GM10266 (cell line): ENCODE measurements at regions not wholly inside any gene's neighbourhood (a gene's known extent, or its start where the extent isn't known, plus 50 kb on each side); places are given as distances from the start of the nearest gene placed in this dataset.

ENCODE experiments used
- DNase-seq: peaks from one replicate; pipeline ENCODE4 v3.0.0; 2012; ENCODE audit errors: extremely low spot score
- TF ChIP-seq, protein P1 (sequence below): IDR thresholded peaks from 2 replicates; pipeline ENCODE4 v1.5.1; 2012; ENCODE audit warnings: mild to moderate bottlenecking, low read depth; ENCODE audit not compliant: control insufficient read depth, insufficient read depth; ENCODE audit errors: missing control alignments

GRCh38 chr21:16873596-16873995, 639.2 kb upstream of the CXADR start:
- no peak for DNase-seq
- TF ChIP-seq, protein P1, sequence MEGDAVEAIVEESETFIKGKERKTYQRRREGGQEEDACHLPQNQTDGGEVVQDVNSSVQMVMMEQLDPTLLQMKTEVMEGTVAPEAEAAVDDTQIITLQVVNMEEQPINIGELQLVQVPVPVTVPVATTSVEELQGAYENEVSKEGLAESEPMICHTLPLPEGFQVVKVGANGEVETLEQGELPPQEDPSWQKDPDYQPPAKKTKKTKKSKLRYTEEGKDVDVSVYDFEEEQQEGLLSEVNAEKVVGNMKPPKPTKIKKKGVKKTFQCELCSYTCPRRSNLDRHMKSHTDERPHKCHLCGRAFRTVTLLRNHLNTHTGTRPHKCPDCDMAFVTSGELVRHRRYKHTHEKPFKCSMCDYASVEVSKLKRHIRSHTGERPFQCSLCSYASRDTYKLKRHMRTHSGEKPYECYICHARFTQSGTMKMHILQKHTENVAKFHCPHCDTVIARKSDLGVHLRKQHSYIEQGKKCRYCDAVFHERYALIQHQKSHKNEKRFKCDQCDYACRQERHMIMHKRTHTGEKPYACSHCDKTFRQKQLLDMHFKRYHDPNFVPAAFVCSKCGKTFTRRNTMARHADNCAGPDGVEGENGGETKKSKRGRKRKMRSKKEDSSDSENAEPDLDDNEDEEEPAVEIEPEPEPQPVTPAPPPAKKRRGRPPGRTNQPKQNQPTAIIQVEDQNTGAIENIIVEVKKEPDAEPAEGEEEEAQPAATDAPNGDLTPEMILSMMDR, result no peak

- no peak for DNase-seq
- TF ChIP-seq, protein P1, result no peak
These were observed 633.4 kb upstream of the CXADR start for GRCh38 chr21:16879479-16879878.

GRCh38 chr21:16891821-16892220, 621.0 kb upstream of the CXADR start:
- DNase-seq, result no peak
- TF ChIP-seq, protein P1, result no peak

DNA sequence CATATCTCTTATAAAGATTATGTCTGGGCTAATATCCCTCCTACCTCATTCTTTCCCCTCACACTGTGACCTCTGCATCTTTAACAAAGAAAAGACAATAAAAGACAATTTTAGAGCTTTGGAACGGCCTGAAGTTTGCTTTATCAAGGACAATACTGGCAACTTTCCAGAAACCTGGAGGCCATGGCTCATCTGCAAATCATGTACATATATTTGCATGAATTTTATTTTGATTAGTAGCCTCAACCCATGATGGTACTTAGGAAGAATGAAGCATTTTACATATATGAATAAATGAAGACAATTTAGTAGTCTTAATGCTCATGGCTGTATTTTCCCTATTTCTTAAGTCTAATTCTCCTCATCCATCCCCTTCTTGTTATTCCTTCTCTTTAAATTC, 612.2 kb upstream of the CXADR start:
- TF ChIP-seq, protein P1, result no peak
- DNase-seq, result no peak

DNA sequence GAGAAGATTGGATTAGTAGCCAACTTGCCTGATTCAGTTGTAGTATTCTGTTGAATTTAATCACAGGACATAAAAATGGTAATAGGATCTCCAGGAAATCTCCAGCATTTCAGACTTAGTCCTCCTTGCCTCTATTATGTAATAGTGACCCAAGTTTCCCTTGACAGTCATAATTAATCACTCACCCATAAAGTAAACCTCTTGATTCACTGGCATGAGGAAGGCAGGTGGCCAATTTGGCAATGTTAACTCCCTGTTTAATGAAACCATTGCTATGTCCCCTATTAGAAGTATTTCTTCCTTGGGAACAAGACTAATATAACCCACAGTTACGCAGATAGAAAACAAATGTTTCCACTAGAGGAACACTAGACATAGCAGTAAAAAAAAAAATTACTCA, 604.8 kb upstream of the CXADR start:
- TF ChIP-seq, protein P1, result no peak
- DNase-seq, result no peak

DNA sequence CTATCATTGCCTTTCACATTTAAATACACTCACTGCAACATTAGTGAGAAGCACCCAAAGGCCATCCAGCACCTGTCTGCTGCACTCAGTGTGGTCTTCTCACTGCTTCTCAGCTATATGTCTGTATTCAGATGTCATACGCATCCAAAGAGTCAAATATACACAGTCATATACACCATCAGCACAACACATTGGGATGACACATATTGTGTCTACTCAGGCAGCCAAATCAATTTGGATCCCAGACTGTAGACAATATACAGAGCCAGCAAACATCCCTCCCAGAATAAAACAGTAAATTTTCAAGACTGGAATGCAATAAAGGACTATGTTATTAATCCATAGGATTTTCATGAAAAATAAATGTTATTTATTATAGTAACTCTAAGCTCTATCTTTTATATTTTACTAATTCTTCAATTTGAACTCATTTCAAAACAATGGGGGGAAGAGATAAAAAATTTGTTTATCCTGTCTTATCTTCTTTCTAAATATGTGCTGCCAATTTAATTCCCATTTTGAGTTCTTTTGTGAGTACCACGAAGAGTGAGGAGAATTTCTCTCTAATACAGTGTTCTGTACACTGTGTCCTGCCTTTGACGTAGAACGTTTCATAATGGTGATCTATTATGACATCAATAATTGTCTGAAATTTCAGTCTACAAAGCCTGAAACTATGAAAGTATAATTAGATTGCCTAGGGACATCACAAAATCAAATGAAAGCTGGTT, 602.2 kb upstream of the CXADR start:
- DNase-seq, result no peak
- TF ChIP-seq, protein P1, result no peak

DNA sequence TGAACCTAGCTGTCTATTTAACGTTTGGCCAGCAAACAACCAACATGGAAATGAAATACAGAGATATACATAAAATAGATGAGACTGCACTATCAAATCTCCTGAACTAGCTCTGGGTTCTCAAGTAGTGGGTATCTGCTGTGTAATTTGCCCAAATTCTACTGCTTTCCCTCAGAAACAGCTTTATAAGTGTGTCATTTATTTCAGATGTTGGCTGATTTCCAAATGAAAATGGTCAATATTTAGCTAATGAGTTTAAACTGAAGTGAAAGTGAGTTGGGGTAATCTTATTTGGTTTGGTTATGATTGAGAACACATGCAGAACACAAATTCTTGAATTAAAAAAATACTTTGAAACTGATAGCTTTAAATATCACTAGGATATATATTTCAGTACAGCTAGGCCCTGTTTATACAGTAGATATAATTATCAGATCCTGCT, 601.7 kb upstream of the CXADR start:
- DNase-seq, result no peak

More for the DNA sequence above, 601.7 kb upstream of the CXADR start:
- TF ChIP-seq, protein P1, result no peak
